Calu3 (cell line): ENCODE measurements at regions not wholly inside any gene's neighbourhood (a gene's known extent, or its start where the extent isn't known, plus 50 kb on each side); places are given as distances from the start of the nearest gene placed in this dataset.

ENCODE experiments used
- BruUV-seq: library from RNA; stranded (reverse); fragments of 400-500 nt; replicated peaks from 2 replicates; lab custom pipeline; 2021; lab: Mats Ljungman, UMichigan
- CTCF ChIA-PET: fragments of 300-600 bp; sonication (Branson Sonifier 250); formaldehyde crosslinking; loops from one replicate; lab custom pipeline; 2022; ENCODE audit warnings: antibody characterized with exemption; lab: Charles Lee
- DNase-seq: peaks from one replicate; pipeline ENCODE4 v3.0.0; 2022
- H3K27ac Mint-ChIP-seq: one replicate; pipeline ENCODE4 v1.8.0; 2022; ENCODE audit warnings: mixed read lengths; ENCODE audit not compliant: unreplicated experiment
- H3K27me3 Mint-ChIP-seq: one replicate; pipeline ENCODE4 v1.8.0; 2022; ENCODE audit warnings: mixed read lengths; ENCODE audit not compliant: unreplicated experiment
- H3K36me3 Mint-ChIP-seq: one replicate; pipeline ENCODE4 v1.8.0; 2022; ENCODE audit warnings: mild to moderate bottlenecking, moderate library complexity, mixed read lengths; ENCODE audit not compliant: insufficient read depth, unreplicated experiment
- H3K4me1 Mint-ChIP-seq: one replicate; pipeline ENCODE4 v1.8.0; 2022; ENCODE audit warnings: mild to moderate bottlenecking, low read depth, mixed read lengths; ENCODE audit not compliant: unreplicated experiment
- H3K4me3 Mint-ChIP-seq: one replicate; pipeline ENCODE4 v1.8.0; 2022; ENCODE audit warnings: mild to moderate bottlenecking, low read depth, moderate library complexity, mixed read lengths; ENCODE audit not compliant: unreplicated experiment
- H3K9me3 Mint-ChIP-seq: one replicate; pipeline ENCODE4 v1.8.0; 2022; ENCODE audit warnings: low read depth, mixed read lengths; ENCODE audit not compliant: unreplicated experiment
- CTCF ChIP-seq: fragments of 200-600 bp; IDR thresholded peaks from one replicate; pipeline ENCODE4 v1.8.0; 2022; ENCODE audit warnings: antibody characterized with exemption; ENCODE audit not compliant: unreplicated experiment
- intact Hi-C: fragments of 100-400 bp; cut with micrococcal nuclease; formaldehyde crosslinking; loops from one replicate; pipeline ENCODE4 v1.10.0; 2022; ENCODE audit not compliant: unreplicated experiment

GRCh38 chr6:147733686-147734085, 225.2 kb downstream of the SAMD5 start:
- CTCF ChIA-PET: no interaction called here
- H3K4me1 Mint-ChIP-seq: no peaks in the 10 kb centered on the region
- peaks cover 4% of the 10 kb centered on the region for H3K9me3 Mint-ChIP-seq
- H3K27ac Mint-ChIP-seq: no peak overlapping the region
- no peaks in the 10 kb centered on the region for H3K36me3 Mint-ChIP-seq
- BruUV-seq: no TSS peak
- DNase-seq: no peak
- TF ChIP-seq CTCF: no peak
- no peaks in the 10 kb centered on the region for H3K27me3 Mint-ChIP-seq
- no peak overlapping the region for H3K4me3 Mint-ChIP-seq
- intact Hi-C loops: no loop called here

- DNase-seq: no peak
- Mint-ChIP-seq H3K9me3 (peaks cover 4% of the 10 kb centered on the region), H3K36me3 (no peaks in the 10 kb centered on the region), H3K4me1 (no peaks in the 10 kb centered on the region), H3K27ac (no peak overlapping the region), H3K27me3 (no peaks in the 10 kb centered on the region), H3K4me3 (no peak overlapping the region)
- intact Hi-C loops: no loop called here
- no peak for TF ChIP-seq CTCF
- BruUV-seq: no TSS peak
- CTCF ChIA-PET: no interaction called here
Measured at GRCh38 chr6:147734151-147734550, 225.7 kb downstream of the SAMD5 start.

- no peak for DNase-seq
Measured at GRCh38 chr6:147735924-147736323, 227.4 kb downstream of the SAMD5 start.

GRCh38 chr6:147737115-147737514, 228.6 kb downstream of the SAMD5 start:
- Mint-ChIP-seq H3K4me1 (no peaks in the 10 kb centered on the region), H3K36me3 (no peaks in the 10 kb centered on the region), H3K27me3 (no peaks in the 10 kb centered on the region), H3K9me3 (no peaks in the 10 kb centered on the region), H3K4me3 (no peak overlapping the region), H3K27ac (no peak overlapping the region)
- CTCF ChIA-PET: interaction anchor here (0.7 kb wide), 1 partner anchor 237 kb away, joined by 5 read pairs; no protein-coding TSS in a partner anchor
- BruUV-seq: no TSS peak
- intact Hi-C loops: no loop called here
- TF ChIP-seq CTCF: no peak
- DNase-seq: no peak

More at GRCh38 chr6:147735924-147736323, 227.4 kb downstream of the SAMD5 start:
- CTCF ChIA-PET: no interaction called here
- Mint-ChIP-seq H3K4me1 (no peaks in the 10 kb centered on the region), H3K36me3 (no peaks in the 10 kb centered on the region), H3K27ac (no peak overlapping the region), H3K9me3 (no peaks in the 10 kb centered on the region), H3K4me3 (no peak overlapping the region), H3K27me3 (no peaks in the 10 kb centered on the region)
- intact Hi-C loops: no loop called here
- TF ChIP-seq CTCF: no peak
- no TSS peak for BruUV-seq
